A204.1 (cell line): ENCODE measurements at regions not wholly inside any gene's neighbourhood (a gene's known extent, or its start where the extent isn't known, plus 50 kb on each side); places are given as distances from the start of the nearest gene placed in this dataset.

Source experiments
- FAIRE-seq: peaks from 2 replicates; lab custom pipeline; 2012; peaks lifted over from hg19 to GRCh38; lab: Jason Lieb, UNC

DNA sequence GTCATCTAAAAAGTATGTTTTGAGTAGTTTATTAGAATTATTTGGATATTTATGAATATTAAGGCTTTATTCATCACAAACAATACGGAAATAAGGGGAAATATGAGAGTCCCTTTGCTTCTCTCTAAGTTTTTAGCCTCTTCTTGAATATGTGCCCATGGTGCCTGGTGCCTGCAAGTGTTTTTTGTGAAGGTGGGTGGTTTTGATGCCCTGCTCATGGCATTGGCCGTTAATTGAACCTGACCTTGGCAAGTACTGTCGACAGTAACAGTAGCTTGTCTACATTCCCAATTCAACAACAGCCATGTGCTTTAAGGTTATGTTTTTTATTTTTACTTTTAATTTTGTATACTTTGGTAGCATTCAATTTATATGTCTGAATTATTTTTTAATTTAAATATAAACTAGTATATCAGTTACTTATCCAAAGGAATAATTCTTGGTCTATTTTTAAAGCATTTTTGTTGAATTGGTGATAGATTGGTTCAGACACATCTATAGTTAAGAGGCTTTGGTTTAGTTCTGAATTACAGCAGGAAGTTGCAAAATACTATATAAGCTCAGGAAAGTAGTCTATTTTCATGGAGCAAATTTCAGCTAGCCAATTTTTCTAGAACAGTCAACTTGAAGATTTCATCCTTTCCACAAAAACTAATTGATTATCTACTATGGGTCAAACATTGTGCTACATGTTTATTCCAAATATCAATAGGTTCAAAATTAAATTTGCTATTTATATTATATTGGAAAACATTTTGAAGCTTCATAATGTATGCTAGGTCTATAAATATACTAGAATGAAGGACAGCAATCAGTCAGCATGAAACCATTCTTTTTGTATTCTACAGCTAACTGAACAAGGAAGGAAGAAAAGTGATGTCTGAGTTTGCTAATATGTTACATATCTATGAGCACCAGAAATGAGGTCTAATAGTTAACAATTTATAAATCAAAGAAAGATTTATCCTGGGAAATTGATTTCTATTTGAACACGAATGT, 184.4 kb downstream of the MRPL39 start:
- peak; percentile 84 for FAIRE-seq

DNA sequence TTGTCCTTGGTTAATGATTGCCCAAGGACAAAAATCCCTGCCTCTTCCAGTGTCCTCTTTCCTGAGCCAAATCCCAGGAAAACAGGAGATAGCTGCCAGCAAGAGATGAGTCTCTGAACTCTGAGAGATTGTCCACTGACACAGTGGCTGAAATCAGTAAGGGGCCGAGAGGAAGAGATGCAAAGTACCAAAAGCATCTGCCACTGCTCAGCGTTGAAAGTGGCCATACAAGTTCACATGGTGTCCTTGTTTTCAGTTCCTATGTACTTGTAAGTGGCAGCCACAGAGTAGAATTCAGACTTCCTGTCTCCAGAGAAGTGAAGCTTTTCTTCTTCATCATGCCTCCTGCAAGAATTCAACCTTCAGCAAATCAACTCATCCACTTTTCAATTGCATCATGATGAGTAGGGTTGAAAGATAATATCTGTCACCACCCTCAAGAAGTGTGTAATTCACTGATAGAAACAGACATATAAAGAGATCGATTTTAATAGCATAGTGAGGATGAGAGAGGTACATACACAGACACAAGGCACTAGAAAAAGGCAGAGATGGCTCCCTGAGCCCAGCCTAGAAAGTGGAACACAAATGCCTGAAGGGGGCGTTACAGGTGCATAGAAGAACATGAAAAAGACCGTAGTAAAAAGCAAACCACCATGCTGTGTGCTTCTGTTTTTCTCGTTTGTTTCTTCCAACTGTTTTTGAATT, 185.8 kb downstream of the MRPL39 start:
- peak; percentile 94 for FAIRE-seq

DNA sequence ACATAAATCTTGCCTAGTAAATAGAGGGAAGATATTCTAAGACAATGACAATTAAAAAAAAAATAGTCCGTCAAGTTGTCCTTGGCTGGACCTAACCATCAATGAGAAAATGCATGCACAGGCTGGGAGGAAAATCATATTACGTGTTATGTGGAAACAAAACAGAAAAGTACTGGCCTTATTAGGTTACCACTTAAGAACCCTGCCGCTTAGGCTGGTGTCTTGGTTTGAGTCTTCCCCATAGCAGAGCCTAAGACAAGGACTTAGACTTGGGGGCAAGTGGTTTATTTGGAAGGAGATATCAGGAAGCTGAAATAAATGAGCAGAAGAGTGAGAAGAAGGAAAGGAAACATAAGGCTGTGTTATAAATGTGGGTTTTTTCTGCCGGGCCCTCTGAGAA, 186.4 kb downstream of the MRPL39 start:
- no peak for FAIRE-seq

DNA sequence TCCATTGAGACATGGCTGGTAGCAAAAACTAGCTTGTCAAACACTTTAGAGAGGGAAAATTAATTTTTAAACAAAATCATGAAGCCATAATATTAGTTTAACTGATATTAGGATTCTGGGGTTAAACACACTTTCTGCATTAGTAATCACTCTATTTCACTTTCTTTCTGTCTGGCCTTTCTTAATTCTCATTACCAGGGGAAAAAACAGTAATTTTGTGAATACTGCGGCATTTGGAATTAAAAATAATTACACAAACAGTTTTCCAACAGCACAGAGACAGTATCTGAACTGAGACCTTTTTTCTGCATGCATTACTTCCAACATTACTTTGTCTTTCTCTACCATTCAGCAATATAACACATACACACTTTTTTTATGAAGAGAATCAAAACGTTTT, 190.6 kb downstream of the MRPL39 start:
- no peak for FAIRE-seq

DNA sequence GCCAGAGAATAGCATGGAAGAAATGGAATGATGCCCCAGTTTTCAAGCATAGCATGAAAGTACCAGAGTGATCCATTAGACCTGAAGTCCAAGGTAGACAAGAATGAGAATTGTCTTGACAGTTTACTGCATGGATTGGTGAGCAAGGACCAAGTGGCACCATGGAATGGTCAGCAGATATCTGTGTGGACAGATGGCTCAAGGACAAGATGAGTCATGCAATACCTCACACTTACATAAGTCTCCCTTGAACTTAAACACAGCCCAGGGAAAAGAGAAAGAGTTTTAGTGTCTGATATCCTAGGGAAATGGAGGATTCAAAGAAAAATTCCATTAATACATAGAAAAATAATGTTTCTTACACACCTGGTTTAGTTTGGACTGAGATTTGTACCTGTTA, 195.2 kb downstream of the MRPL39 start:
- FAIRE-seq, result no peak

DNA sequence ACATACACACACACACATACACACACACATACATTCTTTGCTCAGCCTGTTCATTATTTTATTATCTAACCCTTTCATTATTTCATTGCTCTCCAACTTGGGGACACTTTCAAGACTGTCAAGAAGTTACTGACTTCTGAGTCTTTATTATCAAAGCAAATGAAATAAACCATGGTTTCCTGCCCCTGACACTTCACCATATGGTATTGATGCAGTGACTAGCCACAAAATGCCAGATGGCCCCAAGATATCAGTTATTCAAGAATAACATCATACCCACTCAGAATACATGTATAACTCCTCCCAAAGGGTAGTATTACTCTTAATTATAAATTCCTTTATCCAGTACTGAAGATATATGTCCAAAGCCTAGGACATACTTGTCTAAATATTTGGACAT, 197.3 kb downstream of the MRPL39 start:
- no peak for FAIRE-seq

DNA sequence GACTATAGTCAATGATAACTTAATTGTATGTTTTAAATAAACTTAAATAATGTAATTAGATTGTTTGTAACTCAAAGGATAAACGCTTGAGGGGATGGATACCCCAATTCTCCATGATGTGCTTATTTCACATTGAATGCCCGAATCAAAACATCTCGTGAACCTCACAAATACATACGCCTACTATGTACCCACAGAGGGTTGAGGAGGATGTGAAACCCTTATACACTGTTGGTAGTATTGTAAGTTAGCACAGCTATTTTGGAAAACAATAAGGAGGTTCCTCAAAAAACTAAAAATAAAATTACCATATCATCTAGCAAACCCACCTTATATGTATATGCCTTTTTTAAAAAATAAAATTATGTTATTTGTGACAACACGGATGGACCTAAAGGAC, 198.6 kb downstream of the MRPL39 start:
- no peak for FAIRE-seq

DNA sequence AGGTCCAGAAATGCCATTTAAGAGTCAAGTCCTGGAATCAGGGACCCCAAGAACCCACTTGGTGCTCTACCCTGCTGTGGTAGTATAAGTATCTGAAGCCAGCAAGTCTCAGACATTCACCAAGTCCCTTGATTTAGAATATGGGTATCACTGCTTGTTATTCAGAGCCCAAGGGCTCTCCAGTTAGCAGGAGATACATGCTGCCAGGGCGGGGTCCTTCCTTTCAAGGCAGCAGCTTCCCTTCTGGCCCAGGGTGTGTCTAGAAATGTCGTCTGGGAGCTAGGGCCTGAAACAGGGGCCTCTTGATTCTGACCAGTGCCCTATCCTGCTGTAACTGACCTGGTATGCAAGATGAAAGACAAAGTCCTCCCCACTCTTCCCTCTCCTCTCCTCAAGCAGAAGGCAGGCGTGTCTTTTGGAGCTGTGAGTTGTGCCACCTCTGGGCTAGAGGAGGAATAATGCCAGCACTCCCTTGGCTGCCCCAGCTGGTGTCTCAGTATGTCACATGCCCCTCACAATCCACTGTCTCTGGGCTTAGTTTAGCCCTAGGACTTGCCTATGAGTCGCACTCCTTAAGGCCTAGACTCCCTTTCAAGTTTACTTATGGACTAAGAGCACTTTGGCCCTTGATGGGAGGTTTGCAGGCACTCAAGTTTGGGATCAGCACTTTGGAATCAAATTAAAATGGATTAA, 200.2 kb downstream of the MRPL39 start:
- FAIRE-seq, result no peak

DNA sequence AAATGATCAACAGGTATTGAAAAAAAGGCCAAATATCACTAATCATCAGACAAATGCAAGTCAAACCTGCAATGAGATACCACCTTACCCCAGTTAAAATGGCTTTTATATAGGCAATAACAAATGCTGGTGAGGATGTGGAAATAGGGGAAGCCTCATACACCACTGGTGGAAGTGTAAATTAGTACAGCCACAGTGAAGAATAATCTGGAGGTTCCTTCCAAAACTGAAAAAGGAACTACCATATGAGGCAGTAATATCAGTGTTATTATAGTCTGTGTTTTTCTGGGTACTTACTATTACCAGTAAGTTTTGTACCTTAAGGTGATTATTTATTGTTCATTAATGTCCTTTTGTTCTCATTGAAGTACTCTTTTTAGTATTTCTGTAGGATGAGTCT, 201.3 kb downstream of the MRPL39 start:
- FAIRE-seq, result no peak

DNA sequence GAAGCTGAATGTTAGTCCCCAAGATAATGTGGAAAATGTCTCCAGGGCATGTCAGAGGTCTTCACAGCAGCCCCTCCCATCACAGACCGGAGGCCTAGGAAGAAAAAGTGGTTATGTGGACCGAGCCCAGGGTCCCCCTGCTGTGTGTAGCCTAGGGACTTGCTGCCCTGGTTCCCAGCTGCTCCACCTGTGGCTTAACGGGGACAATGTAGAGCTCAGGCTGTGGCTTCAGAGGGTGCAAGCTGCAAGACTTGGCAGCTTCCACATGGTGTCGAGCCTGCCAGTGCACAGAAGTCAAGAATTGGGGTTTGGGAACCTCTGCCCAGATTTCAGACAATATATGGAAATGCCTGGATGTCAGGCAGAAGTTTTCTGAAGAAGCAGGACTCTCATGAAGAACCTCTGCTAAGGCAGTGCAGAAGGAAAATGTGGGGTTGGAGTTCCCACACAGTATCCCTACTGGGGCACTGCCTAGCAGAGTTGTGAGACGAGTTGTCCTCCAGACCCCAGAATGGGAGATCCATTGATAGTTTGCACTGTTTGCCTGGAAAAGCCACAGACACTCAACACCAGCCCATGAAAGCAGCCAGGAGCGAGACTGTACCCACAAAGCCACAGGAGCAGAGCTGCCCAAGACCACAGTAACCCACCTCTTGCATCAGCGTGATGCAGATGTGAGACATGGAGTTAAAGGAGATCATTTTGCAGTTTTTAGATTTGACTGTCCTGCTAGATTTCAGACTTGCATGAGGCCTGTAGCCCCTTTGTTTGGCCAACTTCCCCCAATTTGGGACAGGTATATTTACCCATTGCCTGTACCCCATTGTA, 204.9 kb downstream of the MRPL39 start:
- FAIRE-seq, result no peak

DNA sequence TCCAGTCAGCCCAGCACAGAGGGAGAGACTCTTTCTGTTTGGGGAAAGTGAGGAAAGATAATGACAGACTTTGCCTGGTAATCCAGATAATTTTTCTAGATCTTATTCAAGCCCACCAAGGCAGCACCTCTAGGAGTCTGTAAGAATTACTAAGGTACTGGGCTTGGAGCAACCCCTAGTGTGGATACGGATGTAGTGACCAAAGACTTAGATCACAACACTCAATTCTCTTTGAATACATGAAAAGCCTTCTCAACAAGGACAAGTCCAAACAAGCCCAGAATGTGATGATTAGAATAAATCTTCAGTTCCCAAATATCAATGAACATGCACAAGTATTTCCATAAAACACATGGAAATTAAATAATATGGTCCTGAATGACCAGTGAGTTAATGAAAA, 206.9 kb downstream of the MRPL39 start:
- FAIRE-seq, result no peak

DNA sequence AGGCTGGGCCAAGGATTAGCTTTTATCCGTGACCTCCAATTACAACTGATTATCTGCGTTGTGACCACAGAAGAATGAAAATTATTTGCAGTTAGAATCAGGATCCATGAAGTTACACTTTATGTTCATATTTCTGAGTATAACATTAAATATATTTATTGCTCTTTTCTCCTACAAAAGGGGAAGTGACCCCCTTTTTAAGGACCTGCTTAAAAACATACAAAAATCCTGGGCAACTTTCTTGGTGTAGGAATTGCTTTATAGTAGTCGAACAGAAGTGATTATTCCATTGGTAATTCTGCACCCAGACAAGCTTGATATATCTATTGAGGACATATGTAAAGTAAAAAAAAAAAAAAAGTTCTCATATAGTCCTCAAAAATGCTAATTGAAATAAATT, 208.7 kb downstream of the MRPL39 start:
- no peak for FAIRE-seq

DNA sequence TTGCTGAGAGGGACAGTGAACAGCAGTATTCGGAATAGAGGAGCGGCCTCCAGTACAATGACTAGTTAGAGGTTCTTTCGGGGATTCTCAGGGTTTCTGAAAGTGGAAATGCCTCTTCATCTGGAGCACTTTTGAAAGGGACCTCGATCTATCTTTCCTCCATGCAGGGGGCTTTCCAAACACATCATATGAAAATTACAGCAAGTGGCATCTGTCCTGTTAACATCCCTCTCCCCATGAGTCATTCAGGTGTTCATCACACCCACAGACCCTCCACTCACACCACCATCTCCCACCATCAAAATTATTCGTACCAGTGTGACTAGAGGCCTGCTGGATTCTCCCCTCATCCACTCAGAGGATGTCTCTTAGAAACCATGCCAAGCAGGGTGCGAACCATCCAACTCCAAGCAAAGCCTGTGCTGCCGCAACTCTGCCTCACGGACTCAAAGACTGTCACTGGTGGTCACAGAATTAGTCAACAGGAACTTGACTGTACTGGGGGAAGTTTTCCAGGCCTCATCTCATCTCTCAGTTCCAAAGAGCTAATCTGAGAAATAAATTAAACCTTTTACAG, 211.1 kb downstream of the MRPL39 start:
- FAIRE-seq, result no peak

DNA sequence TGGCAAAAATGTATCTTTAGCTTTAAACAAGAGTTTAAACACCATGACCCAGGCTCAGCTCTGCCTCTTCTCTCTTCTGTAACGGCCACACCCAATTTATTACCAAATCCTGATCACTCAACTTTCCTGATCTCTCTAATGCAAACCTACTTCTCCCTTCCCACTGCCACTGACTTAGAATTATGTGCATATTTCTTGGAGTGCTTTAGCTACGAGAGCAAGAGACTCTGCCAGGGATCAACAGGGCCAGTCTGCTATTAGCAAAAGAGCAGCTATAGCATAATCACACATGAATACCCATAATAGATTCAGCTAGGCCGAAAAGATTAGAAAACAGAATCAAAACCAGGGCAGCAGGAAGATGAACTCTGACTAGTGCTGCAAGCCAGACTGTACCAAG, 215.5 kb downstream of the MRPL39 start:
- no peak for FAIRE-seq

DNA sequence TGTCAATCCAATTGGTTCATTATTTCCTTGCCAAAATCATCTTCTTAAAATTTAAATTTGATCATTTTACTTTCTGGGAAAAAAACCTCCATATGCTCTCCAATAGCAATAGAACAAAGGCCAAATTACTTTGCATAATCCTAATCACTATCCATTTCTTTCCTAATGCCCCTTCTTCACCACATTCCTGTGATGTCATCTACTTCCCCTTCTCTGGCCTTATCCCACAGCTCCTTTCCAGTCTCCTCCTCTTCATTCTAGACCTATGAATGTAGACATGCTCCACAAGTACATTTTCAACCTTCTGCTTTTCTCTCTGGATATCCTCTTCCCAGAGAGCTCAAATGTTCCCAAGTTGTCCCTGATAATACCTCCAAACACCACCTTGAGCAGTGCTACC, 216.6 kb downstream of the MRPL39 start:
- FAIRE-seq, result no peak

DNA sequence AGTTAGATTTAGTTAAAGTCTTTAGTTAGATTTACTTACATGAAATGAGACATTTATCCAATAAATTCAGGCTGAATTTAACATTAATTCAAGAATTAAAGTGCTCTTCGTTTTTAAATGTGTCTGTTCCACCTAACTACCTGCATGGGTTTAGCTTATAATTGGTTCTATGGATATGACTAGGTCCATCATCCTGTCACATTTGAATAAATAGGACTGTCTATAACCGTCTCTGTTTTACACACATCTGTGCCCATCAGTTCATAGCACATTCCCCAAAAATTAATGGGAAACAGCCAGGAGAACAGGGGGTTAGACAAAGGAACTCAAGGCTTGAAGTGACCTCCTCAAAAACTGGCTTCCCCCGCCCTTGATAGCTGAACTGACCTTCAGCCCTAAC, 219.6 kb downstream of the MRPL39 start:
- no peak for FAIRE-seq

DNA sequence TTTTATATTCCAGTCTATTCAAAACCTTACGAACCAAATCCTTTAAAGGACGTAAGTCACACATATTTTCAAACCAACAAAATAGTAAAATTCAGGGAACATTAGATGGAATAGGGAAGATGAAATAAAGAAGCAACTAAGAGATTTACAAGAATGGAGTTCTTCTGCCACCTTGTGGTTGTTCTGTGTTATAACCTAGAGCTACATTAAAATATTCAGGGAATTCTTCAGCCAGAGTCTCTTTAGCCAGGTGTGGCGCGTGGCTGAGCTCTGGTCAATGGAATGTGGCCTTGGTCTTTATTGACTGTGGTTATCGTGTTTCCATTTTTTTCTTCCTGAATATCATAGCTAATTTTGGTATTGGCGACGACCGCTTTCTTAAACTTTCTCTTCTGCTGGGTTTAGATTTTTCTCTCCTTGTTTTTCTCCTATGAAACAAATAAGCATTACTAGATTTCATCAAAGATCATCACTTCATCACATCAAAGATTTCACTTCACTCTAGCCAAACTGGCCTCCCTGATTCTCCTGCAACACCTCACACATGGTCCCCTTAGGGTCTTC, 221.3 kb downstream of the MRPL39 start:
- peak; percentile 99 for FAIRE-seq

DNA sequence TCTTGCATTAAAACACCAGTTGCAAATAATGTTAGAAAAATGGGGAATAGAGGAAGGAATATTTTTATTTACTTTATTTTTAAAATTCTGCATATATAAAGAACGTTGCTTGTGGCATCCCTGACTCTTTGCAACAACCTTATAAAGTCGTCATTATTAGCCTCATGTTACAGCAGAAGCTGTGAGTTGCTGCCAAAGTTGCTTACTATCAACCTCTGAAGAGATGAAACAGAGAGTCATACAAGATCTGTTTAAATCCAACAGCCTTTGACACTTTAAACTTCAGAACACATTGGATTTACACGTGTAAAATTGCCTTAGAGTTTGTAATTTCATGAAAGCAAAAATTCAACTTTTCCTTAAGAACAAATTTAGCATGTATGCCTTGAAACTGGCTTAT, 221.9 kb downstream of the MRPL39 start:
- FAIRE-seq, result no peak

DNA sequence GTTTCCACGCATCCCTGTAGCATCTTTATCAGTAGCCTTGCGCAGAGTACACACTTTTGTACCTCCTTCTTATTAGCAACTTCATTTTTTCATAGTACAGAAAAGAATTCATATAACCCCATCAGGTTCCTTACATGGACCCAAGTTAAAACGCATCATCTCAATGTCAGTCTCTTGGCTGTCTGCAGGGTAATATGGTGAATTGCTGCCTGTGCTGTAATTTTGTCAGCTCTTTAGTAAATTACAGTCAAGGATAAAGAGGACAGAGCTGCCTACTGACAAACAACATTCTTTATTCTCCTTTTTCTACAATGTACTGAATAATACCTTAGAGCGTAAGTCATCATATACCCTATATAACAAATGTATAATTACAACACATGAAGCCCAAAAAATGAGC, 222.5 kb downstream of the MRPL39 start:
- no peak for FAIRE-seq

DNA sequence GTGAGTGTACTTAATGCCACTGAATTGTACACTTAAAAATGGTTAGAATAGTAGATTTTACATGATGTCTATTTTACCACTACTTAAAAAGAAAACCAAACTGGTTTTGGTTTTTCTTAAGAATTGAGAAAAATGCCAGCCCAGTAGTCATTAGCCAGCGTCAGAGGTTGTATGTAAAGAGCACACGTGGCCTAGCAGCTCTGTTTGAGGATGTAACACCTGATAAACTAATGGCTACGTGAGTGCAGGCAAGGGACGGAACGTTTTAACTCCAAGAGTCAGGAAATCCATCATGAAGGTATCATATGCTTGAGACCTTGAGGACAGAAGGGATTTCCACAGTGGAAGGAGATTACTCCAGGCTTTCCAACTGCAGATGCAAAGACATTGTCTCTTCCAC, 223.7 kb downstream of the MRPL39 start:
- no peak for FAIRE-seq

DNA sequence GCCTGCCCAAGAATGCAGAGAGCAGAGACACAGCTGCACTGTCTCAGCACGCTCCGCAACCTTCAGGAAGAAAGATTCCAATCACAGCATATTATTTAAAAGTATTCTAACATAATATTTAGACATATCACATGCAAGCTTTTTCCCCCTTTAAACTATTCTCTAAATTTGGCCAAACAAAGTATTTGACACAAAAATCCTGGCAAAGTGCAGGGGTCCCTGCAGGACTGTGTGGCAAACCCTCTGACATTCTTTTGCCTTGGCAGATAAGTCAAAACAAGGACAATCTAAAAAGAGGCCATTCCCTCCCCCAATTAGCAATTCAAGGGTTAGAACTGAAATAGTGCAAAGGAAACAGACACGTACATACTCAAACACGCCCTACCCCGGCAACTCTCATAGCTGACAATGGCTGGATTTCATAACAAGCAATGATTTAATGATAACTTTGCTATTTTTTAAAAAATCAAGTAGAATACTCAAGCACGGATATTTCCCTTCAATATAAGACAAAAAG, 225.3 kb downstream of the MRPL39 start:
- FAIRE-seq, result no peak
